ENCODE measurements at regions not wholly inside any gene's neighbourhood (a gene's known extent, or its start where the extent isn't known, plus 50 kb on each side); places are given as distances from the start of the nearest gene placed in this dataset.

DNA sequence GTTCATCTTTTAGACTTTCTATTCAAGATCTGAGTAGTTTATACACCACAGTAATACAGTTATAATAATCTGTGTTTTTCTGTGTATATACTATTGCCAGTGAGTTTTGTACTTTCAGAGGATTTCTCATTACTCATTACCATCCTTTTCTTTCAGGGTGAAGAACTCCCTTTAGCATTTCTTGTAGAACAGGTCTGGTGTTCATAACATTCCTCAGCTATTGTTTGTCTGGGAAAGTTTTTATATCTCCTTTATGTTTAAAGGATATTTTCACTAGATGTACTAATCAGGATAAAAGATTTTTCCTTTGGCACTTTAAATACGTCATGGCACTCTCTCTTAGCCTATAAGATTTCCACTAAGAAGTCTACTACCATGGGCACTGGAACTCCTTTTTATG is 705.5 kb downstream of the SLC4A3 start:
- WGBS (ENCODE audit: insufficient coverage, low coverage, missing lambda C conversion rate): 0% methylated on average over 1 of the region's 1 CpG
- TF ChIP-seq CBFB (CRISPR knock-in tag; IDR thresholded peaks at IDR 0.05) (no peak), HNRNPLL (IDR thresholded peaks at IDR 0.05; ENCODE audit: low read depth, low read length, poor library complexity, severe bottlenecking) (no peak), HDAC8 (tag; IDR thresholded peaks at IDR 0.05) (no peak), ZNF121 (CRISPR knock-in tag; conservative IDR thresholded peaks at IDR 0.05) (no peak), SIX5 (IDR thresholded peaks at IDR 0.05; ENCODE audit: borderline replicate concordance in 1 of 2, insufficient read depth in 1 of 2, low read depth in 1 of 2, low read length in 2 of 2) (no peak), MAFF (IDR thresholded peaks at IDR 0.05; ENCODE audit: low read length) (no peak), FOSL1 (tag; conservative IDR thresholded peaks at IDR 0.05) (no peak), ZFP30 (CRISPR knock-in tag; IDR thresholded peaks at IDR 0.05; ENCODE audit: borderline replicate concordance) (no peak), SMARCB1 (IDR thresholded peaks at IDR 0.05; ENCODE audit: insufficient read length, low read depth) (no peak)
- TF ChIP-seq, protein P1, sequence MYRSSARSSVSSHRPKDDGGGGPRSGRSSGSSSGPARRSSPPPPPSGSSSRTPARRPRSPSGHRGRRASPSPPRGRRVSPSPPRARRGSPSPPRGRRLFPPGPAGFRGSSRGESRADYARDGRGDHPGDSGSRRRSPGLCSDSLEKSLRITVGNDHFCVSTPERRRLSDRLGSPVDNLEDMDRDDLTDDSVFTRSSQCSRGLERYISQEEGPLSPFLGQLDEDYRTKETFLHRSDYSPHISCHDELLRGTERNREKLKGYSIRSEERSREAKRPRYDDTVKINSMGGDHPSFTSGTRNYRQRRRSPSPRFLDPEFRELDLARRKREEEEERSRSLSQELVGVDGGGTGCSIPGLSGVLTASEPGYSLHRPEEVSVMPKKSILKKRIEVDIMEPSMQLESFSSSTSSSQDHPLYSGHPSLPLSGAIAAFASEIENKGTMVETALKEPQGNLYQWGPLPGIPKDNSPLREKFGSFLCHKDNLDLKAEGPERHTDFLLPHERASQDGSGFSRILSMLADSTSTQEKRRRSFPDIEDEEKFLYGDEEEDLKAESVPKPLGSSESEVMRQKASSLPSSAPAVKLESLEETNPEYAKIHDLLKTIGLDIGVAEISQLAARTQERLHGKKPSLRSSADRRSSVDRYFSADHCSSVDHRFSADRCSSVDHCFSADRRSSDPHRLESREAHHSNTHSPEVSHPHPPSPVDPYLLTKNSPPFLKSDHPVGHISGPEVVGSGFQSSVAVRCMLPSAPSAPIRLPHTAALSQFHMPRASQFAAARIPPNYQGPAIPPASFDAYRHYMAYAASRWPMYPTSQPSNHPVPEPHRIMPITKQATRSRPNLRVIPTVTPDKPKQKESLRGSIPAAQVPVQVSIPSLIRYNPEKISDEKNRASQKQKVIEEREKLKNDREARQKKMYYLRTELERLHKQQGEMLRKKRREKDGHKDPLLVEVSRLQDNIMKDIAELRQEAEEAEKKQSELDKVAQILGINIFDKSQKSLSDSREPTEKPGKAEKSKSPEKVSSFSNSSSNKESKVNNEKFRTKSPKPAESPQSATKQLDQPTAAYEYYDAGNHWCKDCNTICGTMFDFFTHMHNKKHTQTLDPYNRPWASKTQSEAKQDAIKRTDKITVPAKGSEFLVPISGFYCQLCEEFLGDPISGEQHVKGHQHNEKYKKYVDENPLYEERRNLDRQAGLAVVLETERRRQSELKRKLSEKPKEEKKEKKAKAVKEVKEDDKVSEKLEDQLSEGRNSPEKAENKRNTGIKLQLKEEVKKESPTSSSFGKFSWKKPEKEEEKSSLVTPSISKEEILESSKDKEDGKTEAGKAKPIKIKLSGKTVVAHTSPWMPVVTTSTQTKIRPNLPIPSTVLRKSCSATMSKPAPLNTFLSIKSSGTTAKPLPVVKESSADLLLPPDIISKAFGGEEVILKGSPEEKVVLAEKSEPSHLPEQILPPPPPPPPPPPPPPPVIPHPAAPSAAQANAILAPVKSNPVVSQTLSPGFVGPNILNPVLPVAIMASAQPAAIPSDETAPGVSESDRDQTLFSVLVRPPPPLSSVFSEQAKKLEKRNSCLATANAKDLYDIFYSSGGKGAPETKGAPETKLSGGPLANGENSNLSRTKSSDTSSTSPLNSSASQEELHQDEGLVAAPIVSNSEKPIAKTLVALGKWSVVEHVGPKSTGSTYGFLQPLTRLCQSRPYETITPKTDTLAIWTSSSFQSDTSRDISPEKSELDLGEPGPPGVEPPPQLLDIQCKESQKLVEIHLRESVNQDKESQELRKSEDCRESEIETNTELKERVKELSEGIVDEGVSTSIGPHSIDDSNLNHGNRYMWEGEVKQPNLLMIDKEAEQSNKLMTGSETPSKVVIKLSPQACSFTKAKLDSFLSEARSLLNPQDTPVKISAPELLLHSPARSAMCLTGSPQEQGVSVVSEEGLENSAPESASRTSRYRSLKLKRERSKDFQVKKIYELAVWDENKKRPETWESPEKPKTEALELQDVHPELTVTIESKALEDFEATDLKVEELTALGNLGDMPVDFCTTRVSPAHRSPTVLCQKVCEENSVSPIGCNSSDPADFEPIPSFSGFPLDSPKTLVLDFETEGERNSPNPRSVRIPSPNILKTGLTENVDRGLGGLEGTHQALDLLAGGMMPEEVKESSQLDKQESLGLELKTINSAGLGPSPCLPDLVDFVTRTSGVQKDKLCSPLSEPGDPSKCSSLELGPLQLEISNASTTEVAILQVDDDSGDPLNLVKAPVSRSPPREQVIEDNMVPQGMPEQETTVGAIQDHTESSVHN (IDR thresholded peaks at IDR 0.05; ENCODE audit: borderline replicate concordance in 1 of 2, low read depth in 1 of 2): no peak
- TF ChIP-seq, protein P2, sequence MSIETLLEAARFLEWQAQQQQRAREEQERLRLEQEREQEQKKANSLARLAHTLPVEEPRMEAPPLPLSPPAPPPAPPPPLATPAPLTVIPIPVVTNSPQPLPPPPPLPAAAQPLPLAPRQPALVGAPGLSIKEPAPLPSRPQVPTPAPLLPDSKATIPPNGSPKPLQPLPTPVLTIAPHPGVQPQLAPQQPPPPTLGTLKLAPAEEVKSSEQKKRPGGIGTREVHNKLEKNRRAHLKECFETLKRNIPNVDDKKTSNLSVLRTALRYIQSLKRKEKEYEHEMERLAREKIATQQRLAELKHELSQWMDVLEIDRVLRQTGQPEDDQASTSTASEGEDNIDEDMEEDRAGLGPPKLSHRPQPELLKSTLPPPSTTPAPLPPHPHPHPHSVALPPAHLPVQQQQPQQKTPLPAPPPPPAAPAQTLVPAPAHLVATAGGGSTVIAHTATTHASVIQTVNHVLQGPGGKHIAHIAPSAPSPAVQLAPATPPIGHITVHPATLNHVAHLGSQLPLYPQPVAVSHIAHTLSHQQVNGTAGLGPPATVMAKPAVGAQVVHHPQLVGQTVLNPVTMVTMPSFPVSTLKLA (conservative IDR thresholded peaks at IDR 0.05): no peak

More for the DNA sequence above, 705.5 kb downstream of the SLC4A3 start:
- ChIA-PET POLR2A (no interaction called here), CTCF (ENCODE audit: low intra/inter-chr PET ratio) (no interaction called here)
- Histone ChIP-seq H3K27ac (ENCODE audit: extremely low read depth, low read depth, low read length) (no peak overlapping the region), H3K79me2 (ENCODE audit: control insufficient read depth, insufficient read depth, low read length) (no peaks in the 10 kb centered on the region), H2AFZ (ENCODE audit: low read depth, low read length) (no peak overlapping the region), H3K9me3 (replicated peaks; ENCODE audit: control insufficient read depth, insufficient read depth, low read depth, low read length) (no peaks in the 10 kb centered on the region), H3K4me2 (ENCODE audit: insufficient read depth, low read length) (no peak overlapping the region), H4K20me1 (replicated peaks; ENCODE audit: control insufficient read depth, insufficient read depth, low read length) (no peaks in the 10 kb centered on the region), H3K9me1 (ENCODE audit: control insufficient read depth, insufficient read depth, low read length) (no peaks in the 10 kb centered on the region), H3K4me3 (no peak overlapping the region), H3K27me3 (ENCODE audit: control insufficient read depth in 2 of 2, insufficient read depth in 2 of 2, low read length in 2 of 2) (no peaks in the 10 kb centered on the region), H3K4me1 (replicated peaks in 1 of 2; ENCODE audit: control insufficient read depth in 2 of 2, insufficient read depth in 2 of 2, low read length in 2 of 2) (no peaks in the 10 kb centered on the region), H3K9ac (ENCODE audit: insufficient read depth in 1 of 2, low read depth in 2 of 2, low read length in 2 of 2) (no peak overlapping the region), H3K36me3 (ENCODE audit: control insufficient read depth, insufficient read depth, low read length) (no peaks in the 10 kb centered on the region)
- BruUV-seq (replicated peaks): no TSS peak
- ATAC-seq: no peak
- in situ Hi-C loops (cut with MboI): no loop called here
- DNase-seq (ENCODE audit: extremely low read depth in 1 of 4, low spot score in 3 of 4): no peak
- FAIRE-seq: no peak
- intact Hi-C loops (cut with micrococcal nuclease): no loop called here

Measured in K562 (cell line).